ENCODE measurements at regions not wholly inside any gene's neighbourhood (a gene's known extent, or its start where the extent isn't known, plus 50 kb on each side); places are given as distances from the start of the nearest gene placed in this dataset.
"Not testable (repeated sequence)": the region's sequence is repeated elsewhere in the genome, so short reads cannot be mapped to it uniquely, and the experiment has no call there.

GRCh38 chr9:7615344-7615743 is 184.2 kb downstream of the DMAC1 start:
- DNase-seq, result no peak

GRCh38 chr9:7613931-7614330 is 185.6 kb downstream of the DMAC1 start:
- DNase-seq, result peak in 1 of 2 donors; percentile 52

DNA sequence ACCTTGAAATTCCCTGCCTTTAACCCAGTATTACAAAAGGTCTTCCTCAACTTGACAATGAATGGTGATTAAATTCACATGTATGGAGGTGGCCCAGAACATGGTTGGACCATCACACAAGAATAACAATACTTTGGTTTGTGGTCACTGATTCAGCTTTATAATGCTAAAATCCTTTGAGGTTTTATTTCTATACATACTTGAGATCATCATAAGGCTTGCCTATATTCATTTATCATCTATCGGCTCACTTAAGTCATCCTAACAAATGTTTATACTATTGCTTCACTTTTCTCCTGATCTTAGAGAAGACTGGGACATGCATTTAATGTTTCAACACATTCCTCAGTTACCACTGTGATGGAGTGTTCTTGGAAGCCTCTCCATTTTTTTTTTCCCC is 191.3 kb downstream of the DMAC1 start:
- no peak for DNase-seq

DNA sequence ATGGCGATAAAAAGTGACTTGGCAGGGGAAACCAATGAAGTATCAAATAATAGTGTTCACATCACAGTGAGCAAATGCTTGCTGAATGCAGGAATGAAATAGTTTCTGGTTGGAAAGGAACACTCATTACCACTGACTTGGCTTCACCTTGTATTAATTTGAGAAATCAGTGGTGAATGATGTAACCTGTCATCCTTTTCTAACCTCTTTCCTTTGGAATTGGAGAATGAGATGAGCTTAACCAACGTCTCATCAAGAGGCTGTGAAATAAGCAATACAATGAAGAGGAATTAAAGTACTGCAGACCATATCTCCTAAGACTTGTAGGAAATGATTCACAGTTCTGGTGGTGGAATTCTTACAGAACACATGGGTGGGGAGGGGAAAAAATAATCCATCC is 192.2 kb downstream of the DMAC1 start:
- no peak for DNase-seq

DNA sequence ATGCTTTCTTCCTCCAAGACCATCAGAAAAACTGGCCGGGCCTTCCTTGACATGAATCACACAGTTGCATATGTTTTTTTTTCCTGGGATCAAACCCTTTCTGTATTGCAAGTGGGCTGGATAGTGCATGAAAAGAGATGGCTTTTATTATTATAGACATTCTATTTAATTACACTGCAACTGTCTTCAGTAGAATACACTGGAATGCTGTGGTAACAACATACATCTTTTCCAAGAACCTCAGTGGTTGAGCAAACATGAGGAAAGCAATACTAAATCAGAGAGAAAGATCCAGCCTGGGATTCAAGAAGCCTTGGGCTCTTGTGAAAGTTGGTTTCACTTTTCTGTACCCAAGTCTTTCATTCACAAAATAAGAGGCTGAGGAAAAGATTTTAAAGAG is 193.0 kb downstream of the DMAC1 start:
- no peak for DNase-seq

DNA sequence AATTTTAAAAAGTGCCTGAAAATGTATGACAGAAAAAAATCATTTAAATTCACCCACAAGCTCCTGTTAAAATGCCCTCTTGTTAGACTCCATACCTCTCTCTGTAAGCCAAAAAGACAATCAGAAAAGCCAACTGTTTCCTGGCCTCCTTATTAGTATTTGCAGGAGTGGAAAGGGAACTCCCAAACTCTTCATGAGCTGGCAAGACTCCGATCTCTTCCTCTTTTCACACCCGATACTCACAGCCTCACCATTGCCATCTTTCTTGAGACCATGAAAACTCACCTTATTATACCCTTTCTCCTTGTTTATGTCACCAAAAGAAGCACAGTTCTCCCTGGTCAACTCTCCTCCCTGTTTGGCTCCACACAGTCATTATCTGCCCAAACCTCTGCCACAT is 197.8 kb downstream of the DMAC1 start:
- no peak for DNase-seq

GRCh38 chr9:7597716-7598115 is 201.9 kb downstream of the DMAC1 start:
- DNase-seq, result no peak

DNA sequence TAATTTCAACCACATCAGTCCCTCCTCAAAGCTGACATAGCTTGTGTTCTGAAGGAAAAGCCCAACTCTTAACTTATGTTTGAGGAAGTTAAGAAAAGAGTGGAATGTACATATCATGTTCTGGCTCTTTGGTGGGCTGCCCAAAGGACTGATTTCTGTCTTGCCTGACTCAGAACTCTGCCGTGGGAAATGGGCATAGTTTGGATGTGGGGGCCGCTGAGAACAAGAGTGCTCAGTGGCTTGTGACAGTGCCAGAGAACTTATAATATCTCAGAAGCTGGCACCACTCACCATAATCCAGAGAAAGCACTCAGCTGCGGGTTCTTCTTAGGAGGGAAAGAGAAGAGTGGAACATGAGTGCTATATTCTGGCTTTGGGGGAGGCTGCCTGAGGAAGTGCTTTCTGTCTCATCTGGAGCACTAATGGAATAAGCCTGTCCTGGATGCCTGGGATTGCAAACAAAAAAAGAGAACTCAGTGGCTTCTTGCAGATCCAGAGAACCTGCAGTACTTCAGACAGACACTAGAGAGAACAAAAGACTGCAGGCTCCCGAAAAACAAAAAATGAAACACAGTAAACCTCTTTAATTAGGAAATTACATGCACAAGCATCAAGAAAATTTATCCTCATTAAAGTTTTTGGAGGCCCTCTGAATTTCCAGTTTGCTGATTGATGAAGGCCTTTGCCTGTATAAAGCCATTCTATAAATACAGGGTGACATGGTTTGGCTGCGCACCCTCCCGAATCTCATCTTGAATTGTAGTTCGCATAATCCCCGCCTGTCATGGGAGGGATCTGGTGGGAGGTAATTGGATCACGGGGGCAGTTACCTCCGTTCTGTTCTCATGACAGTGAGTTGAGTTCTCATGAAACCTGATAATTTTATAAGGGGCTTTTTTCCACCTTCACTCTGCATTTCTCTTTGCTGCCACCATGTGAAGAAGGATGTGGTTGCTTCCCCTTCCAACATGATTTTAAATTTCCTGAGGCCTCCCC is 207.0 kb downstream of the DMAC1 start:
- DNase-seq, result no peak

- DNase-seq, result no peak
These were observed 208.1 kb downstream of the DMAC1 start for GRCh38 chr9:7591501-7591900.

- DNase-seq, result no peak
These were observed 219.0 kb downstream of the DMAC1 start for GRCh38 chr9:7580568-7580967.

DNA sequence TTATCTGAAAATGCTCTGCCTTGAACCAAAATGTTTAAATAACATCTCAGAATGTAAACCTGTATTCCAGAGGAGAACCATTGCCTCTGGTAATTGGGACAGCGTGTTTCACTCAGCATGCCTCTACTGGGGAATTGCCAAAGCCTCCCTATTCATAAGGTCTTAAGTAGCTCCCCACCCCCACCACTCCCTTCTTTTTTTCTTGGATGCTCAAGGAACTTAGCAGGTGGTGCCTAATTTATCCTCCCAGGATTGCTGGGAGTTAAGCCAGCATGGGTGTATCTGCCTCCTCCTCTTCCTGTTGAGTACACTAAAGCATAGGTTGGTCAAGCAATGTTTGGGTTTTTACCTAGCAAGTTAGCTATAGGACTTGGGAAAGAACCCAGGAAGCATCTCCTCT is 220.2 kb downstream of the DMAC1 start:
- DNase-seq, result no peak

DNA sequence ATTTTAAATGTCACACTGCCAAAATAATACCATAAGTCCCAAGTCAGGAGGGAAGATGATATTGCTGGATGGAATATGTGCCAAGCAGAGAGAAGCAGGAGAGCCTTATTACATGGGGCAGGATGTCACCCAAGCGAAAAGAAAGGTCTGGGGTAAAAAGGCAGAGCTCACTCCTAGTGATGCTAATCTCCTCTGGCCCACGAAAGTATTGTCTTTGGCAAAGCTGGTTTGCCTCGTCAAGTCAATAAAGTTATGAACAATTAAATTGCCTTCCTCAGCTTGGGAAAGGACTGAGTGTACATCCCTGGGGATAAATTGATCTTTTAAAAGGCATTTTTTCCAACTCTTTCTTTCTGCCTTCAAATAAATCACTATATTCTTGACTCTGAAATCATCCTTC is 220.6 kb downstream of the DMAC1 start:
- DNase-seq, result no peak

- DNase-seq, result peak; percentile 62 to 76
These were observed 229.4 kb downstream of the DMAC1 start for GRCh38 chr9:7570107-7570720.

DNA sequence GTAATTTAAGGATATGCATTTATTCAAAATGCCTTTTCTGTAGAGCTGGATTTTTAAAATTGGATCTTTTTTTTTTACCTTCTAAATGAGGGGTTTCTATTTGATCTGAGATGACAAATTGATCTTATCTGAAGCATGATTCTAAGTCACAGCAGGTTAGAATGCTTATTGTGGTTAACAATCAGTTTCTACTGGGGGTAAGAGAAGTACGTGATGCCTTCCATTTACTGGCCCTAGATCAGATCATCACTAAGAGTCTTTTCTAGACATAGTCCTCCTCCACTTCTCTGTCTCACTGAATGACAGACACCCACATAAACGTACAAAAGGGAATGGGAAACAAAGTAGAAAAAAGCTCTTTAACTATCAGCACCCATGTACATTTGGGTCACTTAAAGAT is 231.9 kb downstream of the DMAC1 start:
- no peak for DNase-seq

GRCh38 chr9:7561527-7562080 is 238.0 kb downstream of the DMAC1 start:
- no peak for DNase-seq

DNA sequence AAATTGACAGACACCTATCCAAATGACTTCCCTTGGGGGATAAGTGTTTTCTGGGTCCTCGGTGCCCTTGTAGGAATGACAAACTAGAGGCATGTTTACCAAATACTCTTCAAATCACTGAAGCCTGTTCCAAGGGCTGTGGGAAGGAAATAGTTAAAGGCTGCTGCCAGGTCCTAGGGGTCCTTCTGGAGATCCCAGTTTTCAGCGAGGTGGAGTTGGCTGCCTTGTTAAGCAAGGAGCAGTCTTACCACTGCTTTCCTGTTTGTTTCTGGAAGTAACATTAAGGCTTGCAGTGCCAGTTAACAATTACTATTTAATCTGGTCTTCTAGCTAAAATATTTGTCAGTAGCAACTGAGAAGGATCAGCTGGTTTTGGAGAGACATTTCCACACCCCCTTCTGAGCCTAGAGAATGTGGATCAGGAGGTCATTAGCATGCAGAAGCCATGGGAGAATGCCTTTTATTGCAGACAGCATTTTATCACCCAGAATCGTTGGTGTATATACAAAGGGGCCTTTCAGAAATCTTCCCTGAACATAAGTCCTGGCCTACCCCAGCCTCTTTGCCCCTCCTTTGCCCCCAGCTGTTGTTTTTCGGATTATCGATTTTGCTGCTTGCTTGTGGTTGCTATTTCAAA is 238.8 kb downstream of the DMAC1 start:
- DNase-seq, result no peak

GRCh38 chr9:7554699-7555098 is 244.9 kb downstream of the DMAC1 start:
- no peak for DNase-seq

DNA sequence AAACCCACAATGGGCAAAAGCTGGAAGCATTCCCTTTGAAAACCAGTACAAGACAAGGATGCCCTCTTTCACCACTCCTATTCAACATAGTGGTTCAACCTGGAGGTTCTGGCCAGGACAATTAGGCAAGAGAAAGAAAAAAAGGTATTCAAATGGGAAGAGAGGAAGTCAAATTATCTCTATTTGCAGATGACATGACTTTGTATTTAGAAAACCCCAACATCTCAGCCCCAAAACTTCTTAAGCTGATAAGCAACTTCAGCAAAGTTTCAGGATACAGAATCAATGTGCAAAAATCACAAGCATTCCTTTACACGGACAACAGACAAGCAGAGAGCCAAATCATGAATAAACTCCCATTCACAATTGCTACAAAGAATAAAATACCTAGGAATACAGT is 246.9 kb downstream of the DMAC1 start:
- DNase-seq, result not testable (repeated sequence)

- DNase-seq, result no peak
These were observed 250.3 kb downstream of the DMAC1 start for GRCh38 chr9:7549249-7549648.

GRCh38 chr9:7546261-7546660 is 253.3 kb downstream of the DMAC1 start:
- no peak for DNase-seq

DNA sequence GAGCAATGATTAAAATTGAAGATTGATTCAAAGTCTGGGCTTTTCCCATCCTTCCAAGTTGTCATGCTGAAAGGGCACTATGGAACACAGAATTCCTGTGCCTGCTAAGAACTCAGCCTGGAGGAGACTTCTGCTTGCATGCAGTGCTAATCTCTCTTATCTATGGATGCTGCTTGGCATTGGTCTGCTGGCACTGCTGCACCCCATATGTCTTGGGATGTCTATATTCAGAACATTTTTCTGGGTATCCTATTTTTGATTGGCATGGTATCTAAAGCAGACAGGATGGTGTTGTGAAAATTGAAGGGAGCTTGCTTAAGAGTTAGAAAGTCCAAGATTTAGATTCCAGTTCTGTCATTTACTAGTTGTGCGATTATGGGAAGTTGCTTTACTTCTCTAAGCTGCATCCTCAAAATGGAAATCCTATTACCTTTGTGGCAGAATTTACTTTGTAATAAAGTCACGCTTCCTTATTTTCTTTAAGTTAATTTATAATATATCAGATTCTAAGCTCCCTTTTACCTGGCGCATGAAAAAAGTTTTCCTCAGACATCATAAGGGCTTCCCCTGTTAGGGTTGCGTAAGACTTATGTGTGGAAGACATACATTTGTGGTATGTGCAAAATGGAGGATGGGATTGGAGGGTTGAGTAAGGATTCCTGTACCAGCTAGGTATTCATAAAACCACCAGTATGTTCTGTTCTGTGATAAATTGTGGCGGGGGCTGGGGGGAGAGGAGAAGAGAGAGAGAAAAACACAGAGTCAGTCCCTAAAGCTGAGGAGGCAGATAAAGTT is 254.0 kb downstream of the DMAC1 start:
- no peak for DNase-seq

GRCh38 chr9:7542693-7543092 is 256.9 kb downstream of the DMAC1 start:
- DNase-seq, result no peak

DNA sequence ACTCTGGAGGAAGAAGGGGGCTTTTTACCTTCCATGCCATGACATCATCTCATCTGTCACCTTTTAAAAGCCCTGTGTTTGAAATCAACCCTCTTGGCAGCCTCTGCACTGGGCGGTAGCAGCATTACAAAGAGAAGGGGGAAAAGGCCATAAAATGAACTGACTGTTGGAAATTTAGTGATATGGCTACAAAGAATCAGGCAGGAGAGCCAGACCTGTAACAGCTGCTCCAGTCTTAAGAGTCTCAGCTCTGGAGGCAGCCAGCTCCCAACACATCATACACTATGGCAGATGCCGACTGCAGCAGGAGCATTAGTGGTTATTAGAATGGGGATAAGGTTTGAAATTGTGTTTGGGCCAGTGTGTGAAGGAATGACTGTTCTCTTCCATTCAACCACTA is 257.5 kb downstream of the DMAC1 start:
- no peak for DNase-seq
